ENCODE measurements at regions not wholly inside any gene's neighbourhood (a gene's known extent, or its start where the extent isn't known, plus 50 kb on each side); places are given as distances from the start of the nearest gene placed in this dataset.

GRCh38 chr19:28322491-28322890, 890.5 kb downstream of the UQCRFS1 start:
- Histone ChIP-seq H3K9me3 (no peaks in the 10 kb centered on the region), H3K4me3 (no peak overlapping the region), H3K36me3 (no peaks in the 10 kb centered on the region), H3K4me1 (no peaks in the 10 kb centered on the region), H3K27me3 (no peaks in the 10 kb centered on the region), H3K27ac (no peak overlapping the region)
- DNase-seq: no peak
- intact Hi-C loops (cut with DNase I): no loop called here
- TF ChIP-seq POLR2AphosphoS5 (IDR thresholded peaks at IDR 0.05) (no peak), POLR2A (IDR thresholded peaks at IDR 0.05) (no peak), EP300 (IDR thresholded peaks at IDR 0.05) (no peak)
- TF ChIP-seq, protein P1, sequence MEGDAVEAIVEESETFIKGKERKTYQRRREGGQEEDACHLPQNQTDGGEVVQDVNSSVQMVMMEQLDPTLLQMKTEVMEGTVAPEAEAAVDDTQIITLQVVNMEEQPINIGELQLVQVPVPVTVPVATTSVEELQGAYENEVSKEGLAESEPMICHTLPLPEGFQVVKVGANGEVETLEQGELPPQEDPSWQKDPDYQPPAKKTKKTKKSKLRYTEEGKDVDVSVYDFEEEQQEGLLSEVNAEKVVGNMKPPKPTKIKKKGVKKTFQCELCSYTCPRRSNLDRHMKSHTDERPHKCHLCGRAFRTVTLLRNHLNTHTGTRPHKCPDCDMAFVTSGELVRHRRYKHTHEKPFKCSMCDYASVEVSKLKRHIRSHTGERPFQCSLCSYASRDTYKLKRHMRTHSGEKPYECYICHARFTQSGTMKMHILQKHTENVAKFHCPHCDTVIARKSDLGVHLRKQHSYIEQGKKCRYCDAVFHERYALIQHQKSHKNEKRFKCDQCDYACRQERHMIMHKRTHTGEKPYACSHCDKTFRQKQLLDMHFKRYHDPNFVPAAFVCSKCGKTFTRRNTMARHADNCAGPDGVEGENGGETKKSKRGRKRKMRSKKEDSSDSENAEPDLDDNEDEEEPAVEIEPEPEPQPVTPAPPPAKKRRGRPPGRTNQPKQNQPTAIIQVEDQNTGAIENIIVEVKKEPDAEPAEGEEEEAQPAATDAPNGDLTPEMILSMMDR (IDR thresholded peaks at IDR 0.05): no peak
- WGBS, 2 donors: 86 to 93% methylated on average over 4 of the region's 4 CpGs

DNA sequence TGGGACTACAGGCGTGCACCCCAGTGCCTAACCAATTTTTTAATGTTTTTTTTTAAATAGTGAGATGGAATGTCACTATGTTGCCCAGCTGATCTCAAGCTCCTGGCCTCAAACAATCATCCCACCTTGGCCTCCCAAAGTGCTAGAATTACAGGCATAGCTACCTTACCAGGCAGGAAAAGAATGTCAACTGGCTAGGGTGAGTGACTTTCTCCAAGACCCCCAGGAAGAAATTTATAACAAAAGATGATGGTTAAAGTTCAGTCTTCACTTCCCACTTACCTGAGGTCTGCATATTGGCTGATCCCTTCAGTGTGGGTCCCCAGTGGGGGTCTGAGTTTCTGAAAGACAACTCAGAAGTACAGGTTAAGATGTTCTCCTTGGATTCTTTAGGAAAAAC, 893.0 kb downstream of the UQCRFS1 start:
- no peak for DNase-seq
- Histone ChIP-seq H3K27ac (no peak overlapping the region), H3K9me3 (no peaks in the 10 kb centered on the region), H3K27me3 (no peaks in the 10 kb centered on the region), H3K4me3 (no peak overlapping the region), H3K4me1 (no peaks in the 10 kb centered on the region), H3K36me3 (no peaks in the 10 kb centered on the region)
- intact Hi-C loops (cut with DNase I): no loop called here
- WGBS, 2 donors: 83 to 89% methylated on average over 1 of the region's 1 CpG
- TF ChIP-seq POLR2A (IDR thresholded peaks at IDR 0.05) (no peak), POLR2AphosphoS5 (IDR thresholded peaks at IDR 0.05) (no peak), EP300 (IDR thresholded peaks at IDR 0.05) (no peak)
- TF ChIP-seq, protein P1 (IDR thresholded peaks at IDR 0.05): no peak

DNA sequence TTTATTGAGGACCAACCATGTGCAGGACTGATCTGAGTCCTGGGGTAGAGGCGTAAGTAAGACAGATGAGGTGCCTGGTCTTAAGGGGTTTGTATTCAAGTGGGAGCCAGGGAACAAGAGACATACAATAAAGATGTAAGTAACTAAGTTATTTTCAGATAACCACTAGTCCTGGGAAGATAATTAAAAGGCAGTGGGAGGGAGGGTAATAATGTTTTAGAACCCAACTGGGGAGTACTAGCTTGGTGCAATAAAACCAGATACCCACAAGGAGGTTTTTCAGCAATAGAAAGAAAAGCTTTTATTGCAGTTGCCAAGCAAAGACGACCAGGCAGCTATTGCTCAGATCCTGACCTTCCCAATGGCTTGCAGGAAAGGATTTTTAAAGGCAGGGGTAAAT, 893.7 kb downstream of the UQCRFS1 start:
- no peaks in the 10 kb centered on the region for H3K27me3 ChIP-seq
- 23 to 43% methylated on average over 2 of the region's 2 CpGs for WGBS, 2 donors
- no peak for TF ChIP-seq POLR2A (IDR thresholded peaks at IDR 0.05)
- no peak for TF ChIP-seq EP300 (IDR thresholded peaks at IDR 0.05)
- no peak for TF ChIP-seq POLR2AphosphoS5 (IDR thresholded peaks at IDR 0.05)
- TF ChIP-seq, protein P1 (IDR thresholded peaks at IDR 0.05): no peak
- no peaks in the 10 kb centered on the region for H3K4me1 ChIP-seq
- intact Hi-C loops (cut with DNase I): no loop called here
- no peaks in the 10 kb centered on the region for H3K36me3 ChIP-seq
- H3K4me3 ChIP-seq: no peak overlapping the region
- no peaks in the 10 kb centered on the region for H3K9me3 ChIP-seq
- DNase-seq: no peak
- H3K27ac ChIP-seq: no peak overlapping the region

DNA sequence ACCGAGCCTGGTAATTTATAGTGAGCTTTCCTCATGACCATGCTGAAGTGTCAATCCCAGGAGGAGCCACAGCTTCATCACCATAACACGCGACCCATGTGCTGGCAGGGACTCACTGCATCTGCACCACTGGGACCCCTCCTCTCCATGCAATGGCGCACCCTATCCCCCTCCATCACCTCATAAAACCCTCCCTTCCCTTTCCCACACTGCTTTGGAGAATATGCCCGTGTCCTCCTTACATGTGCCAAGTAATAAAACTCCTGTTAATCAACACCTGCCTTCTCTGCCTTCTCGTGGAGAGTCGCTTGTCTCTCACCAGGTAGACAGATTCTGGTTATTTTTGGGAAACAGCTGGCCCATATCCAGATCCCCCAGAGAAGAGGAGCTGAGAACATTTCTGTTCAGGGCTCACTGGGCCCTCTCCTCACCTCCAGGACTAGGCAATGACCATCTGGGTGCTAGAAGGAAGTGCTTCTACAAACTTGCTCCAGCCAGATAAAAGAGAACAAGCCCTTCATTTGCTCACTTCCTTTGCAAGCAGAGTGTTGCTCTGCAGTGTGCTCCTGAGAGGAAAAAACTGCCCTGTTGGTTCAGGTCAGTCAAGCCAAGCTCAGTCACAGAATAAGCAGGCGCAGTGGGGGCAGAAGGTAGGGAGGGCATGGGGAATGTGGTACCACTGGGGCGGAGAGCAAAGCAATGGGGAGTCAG, 894.3 kb downstream of the UQCRFS1 start:
- no peak for DNase-seq
- Histone ChIP-seq H3K27ac (no peak overlapping the region), H3K36me3 (no peaks in the 10 kb centered on the region), H3K4me1 (no peaks in the 10 kb centered on the region), H3K27me3 (no peaks in the 10 kb centered on the region), H3K4me3 (no peak overlapping the region), H3K9me3 (no peaks in the 10 kb centered on the region)
- TF ChIP-seq POLR2A (IDR thresholded peaks at IDR 0.05): no peak
- no peak for TF ChIP-seq POLR2AphosphoS5 (IDR thresholded peaks at IDR 0.05)
- no peak for TF ChIP-seq EP300 (IDR thresholded peaks at IDR 0.05)
- TF ChIP-seq, protein P1 (IDR thresholded peaks at IDR 0.05): no peak
- intact Hi-C loops (cut with DNase I): no loop called here
- WGBS, 2 donors: 45 to 68% methylated on average over 9 of the region's 9 CpGs

GRCh38 chr19:28316464-28316863, 896.5 kb downstream of the UQCRFS1 start:
- no peaks in the 10 kb centered on the region for H3K9me3 ChIP-seq
- no peak overlapping the region for H3K27ac ChIP-seq
- H3K4me3 ChIP-seq: no peak overlapping the region
- no peaks in the 10 kb centered on the region for H3K4me1 ChIP-seq
- no peaks in the 10 kb centered on the region for H3K36me3 ChIP-seq
- DNase-seq: no peak
- WGBS, 2 donors: 50 to 79% methylated on average over 7 of the region's 7 CpGs
- intact Hi-C loops (cut with DNase I): no loop called here
- H3K27me3 ChIP-seq: no peaks in the 10 kb centered on the region
- TF ChIP-seq POLR2AphosphoS5 (IDR thresholded peaks at IDR 0.05): no peak
- TF ChIP-seq EP300 (IDR thresholded peaks at IDR 0.05): no peak
- TF ChIP-seq, protein P1 (IDR thresholded peaks at IDR 0.05): no peak
- no peak for TF ChIP-seq POLR2A (IDR thresholded peaks at IDR 0.05)

Data from sigmoid colon (tissue), 6 donors.